Astrocyte of the cerebellum (primary cell): ENCODE measurements at regions not wholly inside any gene's neighbourhood (a gene's known extent, or its start where the extent isn't known, plus 50 kb on each side); places are given as distances from the start of the nearest gene placed in this dataset.

Experiments
- DNase-seq: peaks from one replicate; pipeline ENCODE4 v3.0.0-alpha.2; 2011; ENCODE audit warnings: low read depth
- H3K4me3 ChIP-seq: 2 replicates; pipeline ENCODE4 v1.5.1; 2011; ENCODE audit warnings: mild to moderate bottlenecking, low read depth, low read length, moderate library complexity
- CTCF ChIP-seq: IDR thresholded peaks from 2 replicates; pipeline ENCODE4 v1.5.1; 2012; ENCODE audit warnings: low read length, low read depth, moderate library complexity, mild to moderate bottlenecking; ENCODE audit errors: missing control alignments
- in situ Hi-C: cut with HindIII; loops from 2 replicates; pipeline ENCODE4 v1.10.0; 2017; ENCODE audit warnings: low sequenced_read_pairs

GRCh38 chr19:29018542-29018941 lies 194.4 kb downstream of the UQCRFS1 start:
- DNase-seq, result no peak
- no peak overlapping the region for H3K4me3 ChIP-seq
- in situ Hi-C loops, result no loop called here
- TF ChIP-seq CTCF, result no peak

DNA sequence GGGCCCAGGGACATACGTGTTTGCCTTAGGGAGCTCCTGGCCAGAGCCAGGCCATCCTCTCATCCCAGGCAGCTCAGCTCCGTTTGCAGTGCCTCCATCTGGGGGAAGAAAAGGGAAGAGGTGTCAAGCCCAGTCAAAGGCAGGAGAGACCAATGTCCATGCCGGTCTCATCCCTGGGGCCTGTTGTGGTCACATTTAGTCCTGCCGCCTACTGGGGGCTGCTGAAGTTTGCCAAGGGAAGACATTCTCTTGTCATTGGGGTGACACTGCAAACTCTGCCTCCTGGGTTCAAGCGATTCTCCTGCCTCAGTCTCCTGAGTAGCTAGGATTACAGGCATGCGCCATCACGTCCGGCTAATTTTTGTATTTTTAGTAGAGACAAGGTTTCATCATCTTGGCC lies 195.2 kb downstream of the UQCRFS1 start:
- in situ Hi-C loops, result no loop called here
- TF ChIP-seq CTCF, result no peak
- H3K4me3 ChIP-seq, result no peak overlapping the region
- no peak for DNase-seq

DNA sequence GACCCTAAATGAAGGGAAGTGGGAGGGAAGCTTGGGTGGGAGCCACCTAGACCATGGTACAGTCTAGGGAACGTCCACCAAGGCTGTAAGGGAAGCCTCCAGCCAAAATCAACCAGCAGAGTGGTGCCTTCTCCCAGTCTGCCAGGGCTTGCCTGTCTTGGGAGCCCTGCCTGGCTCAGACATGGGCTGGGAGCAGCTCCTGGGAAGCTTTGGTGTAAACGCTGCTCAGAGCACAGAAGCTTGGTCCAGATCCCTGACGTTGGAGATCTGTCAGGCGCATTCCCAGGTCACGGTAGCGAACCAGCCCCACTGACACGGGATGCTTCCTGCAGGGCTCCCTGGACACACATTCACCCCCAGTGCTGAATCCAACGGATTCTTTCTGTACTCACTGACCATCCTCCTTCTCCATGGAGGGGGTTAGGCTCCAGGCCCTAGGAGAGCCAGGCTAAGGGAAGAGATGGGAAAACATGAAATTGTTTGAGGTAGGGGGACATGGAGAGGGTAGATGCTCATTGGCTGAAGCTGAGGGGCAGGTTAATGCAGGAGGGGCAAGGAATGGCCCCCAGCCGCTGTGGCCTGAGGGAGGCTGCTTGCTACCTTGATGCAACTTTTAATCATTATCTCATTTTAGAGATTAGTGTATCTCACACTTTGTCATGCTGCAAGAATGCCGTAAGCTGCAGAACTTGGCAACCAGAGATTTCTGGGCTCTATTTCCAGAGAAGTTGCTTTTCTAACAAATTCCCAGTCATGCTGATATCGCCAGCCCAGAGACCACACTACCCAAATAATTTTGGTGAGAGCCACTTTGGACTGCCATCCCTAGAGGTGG lies 195.8 kb downstream of the UQCRFS1 start:
- H3K4me3 ChIP-seq, result no peak overlapping the region
- in situ Hi-C loops, result no loop called here
- DNase-seq, result no peak
- TF ChIP-seq CTCF, result no peak

DNA sequence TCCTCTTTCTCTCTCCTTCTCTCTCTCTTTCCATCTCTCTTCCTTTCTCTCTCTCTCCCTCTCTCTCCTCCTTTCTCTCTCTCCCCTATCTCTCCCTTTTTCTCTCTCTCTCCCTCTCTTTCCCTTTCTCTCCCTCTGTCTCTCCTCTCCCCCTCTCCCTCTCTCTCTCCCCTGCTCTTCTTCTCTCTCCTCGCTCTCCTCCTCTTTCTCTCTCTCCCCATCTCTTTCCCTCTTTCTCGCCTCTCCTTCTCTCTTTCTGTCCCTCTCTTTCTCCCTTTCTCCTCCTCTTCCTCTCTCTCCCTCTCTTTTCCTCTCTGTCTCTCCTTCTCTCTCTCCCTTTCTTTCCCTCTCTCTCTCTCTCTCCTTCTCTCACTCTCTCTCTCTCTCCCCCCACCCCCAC lies 196.6 kb downstream of the UQCRFS1 start:
- in situ Hi-C loops, result no loop called here
- no peak overlapping the region for H3K4me3 ChIP-seq
- TF ChIP-seq CTCF, result no peak
- DNase-seq, result no peak

- no peak for DNase-seq
- no peak for TF ChIP-seq CTCF
- H3K4me3 ChIP-seq, result no peak overlapping the region
- in situ Hi-C loops, result no loop called here
Observed at GRCh38 chr19:29015569-29015968, 197.4 kb downstream of the UQCRFS1 start.

DNA sequence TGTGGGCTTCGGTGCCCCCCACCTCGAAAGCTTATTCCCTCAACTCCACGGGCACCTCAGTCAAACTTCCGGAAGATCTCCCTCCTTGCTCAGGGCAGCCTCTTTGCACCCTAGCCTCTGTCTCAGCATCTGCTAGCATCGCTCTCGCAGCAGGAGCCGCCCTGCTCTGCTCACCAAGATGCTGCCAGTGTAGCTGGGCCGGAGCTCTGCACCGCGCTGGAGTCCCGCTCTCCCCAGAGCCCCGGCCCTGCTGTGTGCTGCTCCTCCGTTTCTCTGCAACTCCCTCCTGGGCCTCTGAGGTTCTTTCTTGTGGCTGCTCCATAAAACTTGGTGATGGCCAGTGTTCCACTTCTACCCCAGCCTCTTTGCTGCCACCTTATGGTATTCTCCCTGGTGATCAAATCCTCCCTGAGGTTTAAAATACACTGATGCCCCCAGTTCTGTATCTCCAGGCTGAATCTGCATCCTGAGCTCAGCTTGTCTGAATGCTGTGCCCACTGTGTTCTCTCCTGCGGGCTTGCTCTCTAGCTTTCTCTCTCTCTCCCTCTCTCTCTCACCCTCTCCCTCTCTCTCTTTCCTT lies 198.0 kb downstream of the UQCRFS1 start:
- in situ Hi-C loops, result no loop called here
- TF ChIP-seq CTCF, result no peak
- no peak for DNase-seq

More for the DNA sequence above, 198.0 kb downstream of the UQCRFS1 start:
- H3K4me3 ChIP-seq, result no peak overlapping the region
